Upper lobe of left lung (tissue), 6 donors: ENCODE measurements at regions not wholly inside any gene's neighbourhood (a gene's known extent, or its start where the extent isn't known, plus 50 kb on each side); places are given as distances from the start of the nearest gene placed in this dataset.
"Not testable (repeated sequence)": the region's sequence is repeated elsewhere in the genome, so short reads cannot be mapped to it uniquely, and the experiment has no call there.

Source experiments
- ATAC-seq, 2 donors: fragments of 200-7000 bp; cut with Tn5 transposase; one replicate each; pipeline ENCODE4 v1.9.1; 2022; ENCODE audit warnings: mild to moderate bottlenecking in 2 of 2, moderate library complexity in 2 of 2; ENCODE audit not compliant: low FRiP score in 2 of 2
- DNase-seq, 2 donors: peaks; one replicate each; pipeline ENCODE4 v3.0.0-alpha.2; 2019 to 2020
- H3K27ac ChIP-seq, 4 donors: fragments of 200-600 bp; sonication (generic); one replicate each; pipeline ENCODE4 v1.5.1; 2016 to 2019
- H3K27me3 ChIP-seq, 4 donors: fragments of 200-600 bp; sonication (generic); one replicate each; pipeline ENCODE4 v1.5.1; 2017 to 2019
- H3K36me3 ChIP-seq, 4 donors: fragments of 200-600 bp; sonication (generic); one replicate each; pipeline ENCODE4 v1.5.1; 2016 to 2019
- H3K4me1 ChIP-seq, 4 donors: fragments of 200-600 bp; sonication (generic); one replicate each; pipeline ENCODE4 v1.5.1; 2018 to 2019
- H3K4me3 ChIP-seq, 4 donors: fragments of 200-600 bp; sonication (generic); one replicate each; pipeline ENCODE4 v1.5.1; 2017 to 2019; ENCODE audit warnings: mild to moderate bottlenecking in 2 of 4, moderate library complexity in 1 of 4
- H3K9me3 ChIP-seq, 4 donors: fragments of 200-600 bp; sonication (generic); one replicate each; pipeline ENCODE4 v1.5.1; 2018 to 2019
- CTCF ChIP-seq, 6 experiments: fragments of 450-650 bp in 4 of 6; fragments of 200-600 bp in 2 of 6; sonication (generic) in 2 of 6; IDR thresholded peaks; one replicate each; pipeline ENCODE4 v1.5.1; 2016 to 2019; ENCODE audit warnings: antibody characterized with exemption in 6 of 6
- EP300 ChIP-seq, 4 donors: sonication (generic); formaldehyde crosslinking; IDR thresholded peaks; one replicate each; pipeline ENCODE4 v1.5.1; 2017; ENCODE audit warnings: antibody characterized with exemption in 4 of 4, control low read depth in 2 of 4
- POLR2A ChIP-seq, 4 donors: fragments of 450-650 bp; IDR thresholded peaks; one replicate each; pipeline ENCODE4 v1.5.1; 2016 to 2017; ENCODE audit warnings: antibody characterized with exemption in 4 of 4, mild to moderate bottlenecking in 2 of 4
- POLR2AphosphoS5 ChIP-seq, 2 donors: sonication (generic); formaldehyde crosslinking; IDR thresholded peaks; one replicate each; pipeline ENCODE4 v1.5.1; 2017; ENCODE audit warnings: antibody characterized with exemption in 2 of 2
- WGBS, 2 donors: methylation state at CpG; one replicate each; pipeline ENCODE4 v1.1.5; 2017 to 2018; 5-methylcytosine and 5-hydroxymethylcytosine counted together
- donor health status: DM: no; HTN: no; CAD: no; lungs with moderate emphysema.
- donor health status: DM: no; HTN: yes; CAD: no; lungs with severe emphysema.

DNA sequence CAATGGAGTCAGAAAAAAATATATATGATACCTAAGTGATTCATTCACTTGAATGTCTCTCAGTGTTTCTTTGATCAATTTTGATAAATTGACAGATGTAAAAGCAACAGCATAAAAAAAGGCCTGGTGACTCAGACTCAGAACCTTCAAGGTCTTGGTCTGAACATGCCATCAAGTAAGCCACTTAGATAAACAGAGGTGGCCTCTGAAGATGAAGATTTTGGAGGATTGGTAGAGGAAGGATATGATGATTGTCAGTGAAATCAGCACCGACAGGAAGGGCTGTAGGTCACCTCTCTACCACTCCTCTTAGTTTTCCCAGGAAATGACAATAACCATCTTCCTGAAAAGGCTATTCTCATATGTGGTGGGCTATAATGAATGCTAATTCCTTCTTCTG, 422.8 kb upstream of the EPHA7 start:
- WGBS, 2 donors: 59 to 64% methylated on average over 1 of the region's 1 CpG
- Histone ChIP-seq H3K36me3 (no peaks in the 10 kb centered on the region), H3K27me3 (no peaks in the 10 kb centered on the region), H3K4me3 (no peak overlapping the region), H3K4me1 (no peaks in the 10 kb centered on the region), H3K27ac (no peak overlapping the region), H3K9me3 (no peaks in the 10 kb centered on the region)
- no peak for DNase-seq
- TF ChIP-seq POLR2A (IDR thresholded peaks at IDR 0.05): no peak
- TF ChIP-seq POLR2AphosphoS5 (IDR thresholded peaks at IDR 0.05): no peak
- no peak for TF ChIP-seq EP300 (IDR thresholded peaks at IDR 0.05)
- TF ChIP-seq CTCF (IDR thresholded peaks at IDR 0.05): no peak
- ATAC-seq: no peak

DNA sequence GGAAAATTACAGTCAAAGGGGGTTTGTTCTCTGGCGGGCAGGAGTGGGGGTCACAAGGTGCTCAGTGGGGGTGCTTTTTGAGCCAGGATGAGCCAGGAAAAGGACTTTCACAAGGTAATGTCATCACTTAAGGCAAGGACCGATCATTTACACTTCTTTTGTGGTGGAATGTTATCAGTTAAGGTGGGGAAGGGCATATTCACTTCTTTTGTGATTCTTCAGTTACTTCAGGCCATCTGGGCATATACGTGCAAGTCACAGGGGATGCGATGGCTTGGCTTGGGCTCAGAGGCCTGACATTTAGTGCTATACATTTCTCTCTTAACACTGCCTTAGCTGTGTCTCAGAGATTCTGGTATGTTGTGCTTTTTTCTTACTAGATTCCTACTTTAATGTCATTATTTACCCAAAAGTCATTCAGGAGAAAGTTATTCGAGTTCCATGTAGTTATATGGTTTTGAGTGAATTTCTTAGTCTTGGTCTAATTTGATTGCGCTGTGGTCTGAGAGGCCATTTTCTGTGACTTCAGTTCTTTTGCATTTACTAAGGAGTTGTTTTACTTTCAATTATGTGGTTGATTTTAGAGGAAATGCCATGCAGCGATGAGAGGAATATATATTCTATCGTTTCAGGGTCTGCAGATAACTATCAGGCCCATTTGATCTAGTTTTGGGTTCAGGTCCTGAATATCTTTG, 416.2 kb upstream of the EPHA7 start:
- WGBS, 2 donors: 88 to 89% methylated on average over 7 of the region's 8 CpGs
- not testable (repeated sequence) for ATAC-seq

GRCh38 chr6:93835026-93835425, 415.7 kb upstream of the EPHA7 start:
- ATAC-seq, H3K27ac ChIP-seq, H3K9me3 ChIP-seq, H3K27me3 ChIP-seq, H3K4me3 ChIP-seq, DNase-seq, H3K4me1 ChIP-seq, H3K36me3 ChIP-seq: not testable (repeated sequence)
- 70 to 91% methylated on average over 7 to 9 of the region's 9 CpGs for WGBS, 2 donors

More for the DNA sequence above, 416.2 kb upstream of the EPHA7 start:
- not testable (repeated sequence) for H3K27me3 ChIP-seq, DNase-seq, H3K4me1 ChIP-seq, H3K27ac ChIP-seq, H3K36me3 ChIP-seq, H3K4me3 ChIP-seq, H3K9me3 ChIP-seq

DNA sequence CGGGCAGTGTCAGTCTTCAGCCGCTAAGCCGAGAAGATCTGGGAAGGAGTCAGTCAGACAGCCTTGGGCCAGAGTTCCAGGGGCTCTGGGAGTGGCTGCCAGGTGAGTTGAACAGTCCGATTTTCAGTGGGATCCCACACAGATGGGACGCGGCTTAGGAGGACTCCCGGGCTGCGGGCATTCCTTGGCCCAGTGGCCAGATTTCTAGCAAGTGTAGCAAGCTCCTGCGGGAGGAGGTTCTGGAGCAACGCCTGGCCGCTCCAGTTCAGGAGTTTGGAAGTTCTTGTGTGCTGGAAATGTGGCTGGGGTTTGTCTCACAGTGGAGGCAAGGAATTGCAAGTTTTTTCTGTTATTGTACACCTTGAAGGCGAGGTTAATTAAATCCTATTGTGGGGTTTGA, 414.0 kb upstream of the EPHA7 start:
- not testable (repeated sequence) for H3K27me3 ChIP-seq, H3K9me3 ChIP-seq
- WGBS, 2 donors: 90% methylated on average over 4 to 12 of the region's 12 CpGs

GRCh38 chr6:93829757-93830156, 410.4 kb upstream of the EPHA7 start:
- not testable (repeated sequence) for H3K27ac ChIP-seq, H3K9me3 ChIP-seq, H3K36me3 ChIP-seq, DNase-seq, H3K4me1 ChIP-seq, H3K4me3 ChIP-seq, ATAC-seq, H3K27me3 ChIP-seq

More for the DNA sequence above, 414.0 kb upstream of the EPHA7 start:
- H3K27ac ChIP-seq, H3K36me3 ChIP-seq, H3K4me1 ChIP-seq, H3K4me3 ChIP-seq, DNase-seq, ATAC-seq: not testable (repeated sequence)

DNA sequence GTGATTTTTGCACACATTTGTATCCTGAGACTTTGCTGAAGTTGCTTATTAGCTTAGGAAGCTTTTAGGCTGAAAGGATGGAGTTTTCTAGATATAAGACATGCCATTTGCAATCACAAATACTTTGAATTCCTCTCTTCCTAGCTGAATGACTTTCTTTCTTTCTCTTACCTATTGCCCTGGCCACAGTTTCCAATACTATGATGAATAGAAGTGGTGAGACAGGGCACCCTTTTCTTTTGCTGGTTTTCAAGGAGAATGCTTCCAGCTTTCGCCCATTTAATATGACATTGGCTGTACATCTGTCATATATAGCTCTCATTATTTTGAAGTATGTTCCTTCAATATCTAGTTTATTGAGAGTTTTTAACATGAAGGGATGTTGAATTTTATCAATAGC, 409.6 kb upstream of the EPHA7 start:
- 88 to 100% methylated on average over 1 of the region's 1 CpG for WGBS, 2 donors
- H3K27me3 ChIP-seq: no peaks in the 10 kb centered on the region
- H3K4me3 ChIP-seq: no peak overlapping the region
- H3K27ac ChIP-seq: no peak overlapping the region
- H3K4me1 ChIP-seq: no peaks in the 10 kb centered on the region
- TF ChIP-seq POLR2AphosphoS5 (IDR thresholded peaks at IDR 0.05) (no peak), CTCF (IDR thresholded peaks at IDR 0.05) (no peak), POLR2A (IDR thresholded peaks at IDR 0.05) (no peak), EP300 (IDR thresholded peaks at IDR 0.05) (no peak)
- DNase-seq (no peak), ATAC-seq (no peak)
- H3K9me3 ChIP-seq: no peaks in the 10 kb centered on the region
- H3K36me3 ChIP-seq: no peaks in the 10 kb centered on the region

DNA sequence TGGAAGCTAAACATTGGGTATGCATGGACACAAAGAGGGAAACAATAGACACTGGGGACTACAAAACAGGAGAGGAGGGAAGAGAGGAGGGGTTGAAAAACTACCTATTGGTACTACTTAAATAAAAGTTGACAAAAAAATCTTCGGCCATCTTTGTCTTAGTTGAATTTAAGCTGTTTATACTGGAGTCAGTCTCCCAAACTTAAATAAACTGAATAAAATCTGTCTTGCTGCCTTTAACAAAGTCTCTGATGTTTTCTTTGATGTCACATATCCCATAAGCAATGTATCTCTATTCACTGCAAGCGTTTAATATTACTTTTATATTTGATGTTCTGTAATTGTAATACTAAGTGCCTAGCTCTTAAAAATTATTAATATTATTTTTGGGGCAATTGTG, 409.2 kb upstream of the EPHA7 start:
- TF ChIP-seq POLR2A (IDR thresholded peaks at IDR 0.05): no peak
- TF ChIP-seq EP300 (IDR thresholded peaks at IDR 0.05): no peak
- no peak for TF ChIP-seq CTCF (IDR thresholded peaks at IDR 0.05)
- no peak for TF ChIP-seq POLR2AphosphoS5 (IDR thresholded peaks at IDR 0.05)
- no peaks in the 10 kb centered on the region for H3K4me1 ChIP-seq
- no peaks in the 10 kb centered on the region for H3K27me3 ChIP-seq
- ATAC-seq (no peak), DNase-seq (no peak)
- no peaks in the 10 kb centered on the region for H3K9me3 ChIP-seq
- H3K4me3 ChIP-seq: no peak overlapping the region
- H3K36me3 ChIP-seq: no peaks in the 10 kb centered on the region
- 88 to 89% methylated on average over 2 of the region's 2 CpGs for WGBS, 2 donors
- H3K27ac ChIP-seq: no peak overlapping the region
